MM.1S (cell line): ENCODE measurements at regions not wholly inside any gene's neighbourhood (a gene's known extent, or its start where the extent isn't known, plus 50 kb on each side); places are given as distances from the start of the nearest gene placed in this dataset.
A peak's percentile ranks its signal among the peaks of the same experiment; 100 is the strongest.

Source experiments
- DNase-seq: peaks from one replicate; pipeline ENCODE4 v3.0.0-alpha.2; 2015
- H2AFZ ChIP-seq: fragments of 300-600 bp; sonication (generic); 2 replicates; pipeline ENCODE4 v1.6.0; 2016; ENCODE audit warnings: antibody characterized with exemption, low read length
- H3F3A ChIP-seq: fragments of 300-600 bp; sonication (generic); 2 replicates; pipeline ENCODE4 v1.6.1; 2016; ENCODE audit warnings: mild to moderate bottlenecking, antibody characterized with exemption, low read length, moderate library complexity, mixed read lengths; ENCODE audit not compliant: insufficient read depth
- H3K27ac ChIP-seq: fragments of 300-600 bp; sonication (generic); 2 replicates; pipeline ENCODE4 v1.5.1; 2016; ENCODE audit warnings: mild to moderate bottlenecking, low read length
- H3K27me3 ChIP-seq: fragments of 300-600 bp; sonication (generic); replicated peaks from 2 replicates; pipeline ENCODE4 v1.6.0; 2016; ENCODE audit warnings: low read length; ENCODE audit not compliant: insufficient read depth
- H3K36me3 ChIP-seq: fragments of 300-600 bp; sonication (generic); replicated peaks from 2 replicates; pipeline ENCODE4 v1.6.1; 2016; ENCODE audit warnings: mild to moderate bottlenecking, low read length, mixed read lengths; ENCODE audit not compliant: insufficient read depth
- H3K4me1 ChIP-seq: fragments of 300-600 bp; sonication (generic); 2 replicates; pipeline ENCODE4 v1.6.1; 2016; ENCODE audit warnings: low read length, mixed read lengths
- H3K4me2 ChIP-seq: fragments of 300-600 bp; sonication (generic); 2 replicates; pipeline ENCODE4 v1.6.0; 2016; ENCODE audit warnings: low read depth, low read length
- H3K4me3 ChIP-seq: fragments of 300-600 bp; sonication (generic); 2 replicates; pipeline ENCODE4 v1.5.1; 2016; ENCODE audit warnings: low read length, mixed read lengths
- H3K79me2 ChIP-seq: fragments of 300-600 bp; sonication (generic); 2 replicates; pipeline ENCODE4 v1.6.1; 2016; ENCODE audit warnings: mixed run types, low read length, mixed read lengths
- H3K9ac ChIP-seq: fragments of 300-600 bp; sonication (generic); 2 replicates; pipeline ENCODE4 v1.6.1; 2016; ENCODE audit warnings: low read length, mixed read lengths
- H3K9me2 ChIP-seq: fragments of 300-600 bp; sonication (generic); replicated peaks from 2 replicates; pipeline ENCODE4 v1.6.1; 2016; ENCODE audit warnings: mild to moderate bottlenecking, low read length, mixed read lengths; ENCODE audit not compliant: insufficient read depth
- H3K9me3 ChIP-seq: fragments of 300-600 bp; sonication (generic); replicated peaks from 2 replicates; pipeline ENCODE4 v1.6.1; 2016; ENCODE audit warnings: mild to moderate bottlenecking, low read length, mixed read lengths; ENCODE audit not compliant: insufficient read depth
- H4K20me1 ChIP-seq: fragments of 300-600 bp; sonication (generic); 2 replicates; pipeline ENCODE4 v1.6.1; 2016; ENCODE audit warnings: mild to moderate bottlenecking, low read length, moderate library complexity, mixed read lengths; ENCODE audit not compliant: insufficient read depth
- CTCF ChIP-seq: fragments of 300-600 bp; sonication (generic); IDR thresholded peaks from 2 replicates; pipeline ENCODE4 v1.5.1; 2016; ENCODE audit warnings: antibody characterized with exemption, low read length, mixed read lengths
- EZH2 ChIP-seq: fragments of 300-600 bp; sonication (generic); optimal IDR thresholded peaks from 2 replicates; pipeline ENCODE3; 2017; ENCODE audit warnings: low read depth, mild to moderate bottlenecking, antibody characterized with exemption, low read length, mixed read lengths
- EZH2phosphoT487 ChIP-seq: fragments of 300-600 bp; sonication (generic); IDR thresholded peaks from 2 replicates; pipeline ENCODE4 v1.6.1; 2018; ENCODE audit warnings: antibody characterized with exemption, low read length

- TF ChIP-seq CTCF (no peak), EZH2phosphoT487 (no peak), EZH2 (no peak)
- Histone ChIP-seq H3K9me2 (no peaks in the 10 kb centered on the region), H3K79me2 (no peaks in the 10 kb centered on the region), H2AFZ (no peak overlapping the region), H3K4me1 (no peaks in the 10 kb centered on the region; the same call in 1 of the 2 replicates), H3K27me3 (no peaks in the 10 kb centered on the region), H3K4me3 (no peak overlapping the region), H3K36me3 (no peaks in the 10 kb centered on the region), H3K9ac (no peak overlapping the region), H3F3A (no peaks in the 10 kb centered on the region; the same call in 1 of the 2 replicates), H4K20me1 (no peaks in the 10 kb centered on the region), H3K9me3 (no peaks in the 10 kb centered on the region), H3K27ac (no peak overlapping the region), H3K4me2 (no peak overlapping the region)
- no peak for DNase-seq
Observed at GRCh38 chr9:22522206-22522740, 75.6 kb downstream of the DMRTA1 start.

DNA sequence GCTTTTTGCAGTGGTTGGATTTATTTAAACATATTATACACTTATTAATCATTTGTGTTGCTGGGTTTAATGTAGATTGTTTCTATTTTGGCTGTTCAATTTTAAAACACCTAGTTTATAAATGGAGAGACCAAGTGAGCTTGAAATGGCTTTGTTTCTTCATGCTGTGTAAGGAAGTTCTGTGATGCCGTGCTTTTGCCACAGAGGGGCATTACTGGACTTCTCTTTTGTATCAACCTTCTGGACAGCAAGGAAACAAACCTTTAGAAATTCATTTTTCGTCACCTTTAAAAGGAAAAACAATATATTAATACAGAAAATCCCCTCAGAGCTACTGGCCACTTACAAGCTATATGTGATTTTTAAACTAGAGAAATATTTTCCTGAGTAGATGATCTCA is 81.9 kb downstream of the DMRTA1 start:
- Histone ChIP-seq H4K20me1 (no peaks in the 10 kb centered on the region), H3K36me3 (no peaks in the 10 kb centered on the region), H3K4me1 (no peaks in the 10 kb centered on the region), H3F3A (no peaks in the 10 kb centered on the region), H3K4me3 (no peak overlapping the region), H3K27me3 (no peaks in the 10 kb centered on the region), H3K9me3 (no peaks in the 10 kb centered on the region), H3K27ac (no peak overlapping the region), H3K9ac (no peak overlapping the region), H3K9me2 (no peaks in the 10 kb centered on the region), H3K4me2 (no peak overlapping the region), H2AFZ (no peak overlapping the region), H3K79me2 (no peaks in the 10 kb centered on the region)
- peak; percentile 25 for DNase-seq
- peak; percentile 23 for TF ChIP-seq CTCF
- no peak for TF ChIP-seq EZH2phosphoT487
- TF ChIP-seq EZH2: no peak

- no peak overlapping the region for H3K4me3 ChIP-seq
- no peaks in the 10 kb centered on the region for H3K9me2 ChIP-seq
- no peaks in the 10 kb centered on the region for H3K4me1 ChIP-seq
- no peaks in the 10 kb centered on the region for H3K27me3 ChIP-seq
- H4K20me1 ChIP-seq: no peaks in the 10 kb centered on the region
- DNase-seq: no peak
- TF ChIP-seq CTCF: no peak
- no peaks in the 10 kb centered on the region for H3K9me3 ChIP-seq
- H3F3A ChIP-seq: no peaks in the 10 kb centered on the region
- no peak overlapping the region for H3K9ac ChIP-seq
- H2AFZ ChIP-seq: no peak overlapping the region
- no peak overlapping the region for H3K4me2 ChIP-seq
- no peak overlapping the region for H3K27ac ChIP-seq
- H3K79me2 ChIP-seq: no peaks in the 10 kb centered on the region
- H3K36me3 ChIP-seq: no peaks in the 10 kb centered on the region
Observed at GRCh38 chr9:22529426-22530199, 83.0 kb downstream of the DMRTA1 start.
